22Rv1 (cell line): ENCODE measurements at regions not wholly inside any gene's neighbourhood (a gene's known extent, or its start where the extent isn't known, plus 50 kb on each side); places are given as distances from the start of the nearest gene placed in this dataset.

Source experiments
- CTCF ChIP-seq: fragments of 450-650 bp; IDR thresholded peaks from 2 replicates; pipeline ENCODE4 v1.5.1; 2017; ENCODE audit warnings: mild to moderate bottlenecking
- ZFX ChIP-seq: fragments of 450-650 bp; IDR thresholded peaks from 2 replicates; pipeline ENCODE4 v1.6.1; 2017; ENCODE audit warnings: antibody characterized with exemption, borderline replicate concordance

GRCh38 chr3:70774641-70775040, 462.2 kb upstream of the MDFIC2 start:
- TF ChIP-seq CTCF: no peak
- no peak for TF ChIP-seq ZFX
